ENCODE measurements at regions not wholly inside any gene's neighbourhood (a gene's known extent, or its start where the extent isn't known, plus 50 kb on each side); places are given as distances from the start of the nearest gene placed in this dataset.

- POLR2A ChIA-PET = interaction anchor here (0.5 kb wide), 1 partner anchor 67 kb away, joined by 7 read pairs; no protein-coding TSS in a partner anchor
- H4K20me1 ChIP-seq (ENCODE audit: control insufficient read depth, insufficient read depth) = no peaks in the 10 kb centered on the region
- RAD21 ChIA-PET (ENCODE audit: unreplicated experiment) = no interaction called here
- ATAC-seq (no peak), DNase-seq (ENCODE audit: low read depth, low spot score) (no peak), FAIRE-seq (no peak)
- H3K79me2 ChIP-seq (ENCODE audit: control insufficient read depth, insufficient read depth, low read length) = no peaks in the 10 kb centered on the region
- TF ChIP-seq EED (IDR thresholded peaks at IDR 0.05; ENCODE audit: low read depth) (no peak), ATF2 (IDR thresholded peaks at IDR 0.05; ENCODE audit: low read length) (no peak), WRNIP1 (IDR thresholded peaks at IDR 0.05; ENCODE audit: borderline replicate concordance, low read depth, low read length) (no peak)
- SMC1A ChIA-PET (ENCODE audit: uncharacterized antibody, unreplicated experiment) = interaction anchor here (0.7 kb wide), 1 partner anchor 250 kb away, joined by 4 read pairs; no protein-coding TSS in a partner anchor
- 63% methylated on average over 13 of the region's 13 CpGs for WGBS (ENCODE audit: insufficient coverage, insufficient replicate concordance, low lambda C conversion rate, missing lambda C conversion rate)
- CTCF ChIA-PET = interaction anchor here (1.1 kb wide), 1 partner anchor 83 kb away, joined by 3 read pairs; the partner anchor contains the start of gene ERCC4
- no TSS peak for BruUV-seq (replicated peaks)
- no peaks in the 10 kb centered on the region for H3K9me3 ChIP-seq (replicated peaks; ENCODE audit: control insufficient read depth, insufficient read depth, low read length)
- no peaks in the 10 kb centered on the region for H3K27me3 ChIP-seq (replicated peaks in 1 of 2; ENCODE audit: control insufficient read depth in 2 of 2, insufficient read depth in 2 of 2, low read length in 1 of 2)
- H3K36me3 ChIP-seq (ENCODE audit: control insufficient read depth in 2 of 2, insufficient read depth in 2 of 2, low read length in 1 of 2) = no peaks in the 10 kb centered on the region
- intact Hi-C loops (cut with micrococcal nuclease; ENCODE audit: unreplicated experiment) = no loop called here
- H3K4me1 ChIP-seq (ENCODE audit: control insufficient read depth, insufficient read depth, low read length) = peaks cover 41% of the 10 kb centered on the region
- no peak overlapping the region for H3K4me3 ChIP-seq
- H3K27ac ChIP-seq (ENCODE audit: control insufficient read depth, insufficient read depth) = no peak overlapping the region
- in situ Hi-C loops (cut with MboI) = no loop called here
- peak overlapping the region; percentile 75 for H3K4me2 ChIP-seq (ENCODE audit: control insufficient read depth, insufficient read depth)
- peak overlapping the region; percentile 51; the same call in 1 of the 2 replicates for H2AFZ ChIP-seq (ENCODE audit: control insufficient read depth, low read depth, low read length)
- H3K9ac ChIP-seq (ENCODE audit: control insufficient read depth, insufficient read depth, low read length) = no peak overlapping the region
Observed at GRCh38 chr16:14002416-14002990, 68.6 kb upstream of the MRTFB start.

- no TSS peak for BruUV-seq (replicated peaks)
- no peaks in the 10 kb centered on the region for H3K79me2 ChIP-seq (ENCODE audit: control insufficient read depth, insufficient read depth, low read length)
- H3K9me3 ChIP-seq (replicated peaks; ENCODE audit: control insufficient read depth, insufficient read depth, low read length) = no peaks in the 10 kb centered on the region
- H4K20me1 ChIP-seq (ENCODE audit: control insufficient read depth, insufficient read depth) = no peaks in the 10 kb centered on the region
- RAD21 ChIA-PET (ENCODE audit: unreplicated experiment) = no interaction called here
- CTCF ChIA-PET = interaction anchor here (1.1 kb wide), 1 partner anchor 83 kb away, joined by 3 read pairs; the partner anchor contains the start of gene ERCC4
- SMC1A ChIA-PET (ENCODE audit: uncharacterized antibody, unreplicated experiment) = no interaction called here
- no peak overlapping the region for H3K4me3 ChIP-seq
- FAIRE-seq (no peak), DNase-seq (ENCODE audit: low read depth, low spot score) (no peak), ATAC-seq (no peak)
- H3K4me2 ChIP-seq (ENCODE audit: control insufficient read depth, insufficient read depth) = peak overlapping the region; percentile 75
- peak overlapping the region; percentile 51 for H2AFZ ChIP-seq (ENCODE audit: control insufficient read depth, low read depth, low read length)
- H3K4me1 ChIP-seq (ENCODE audit: control insufficient read depth, insufficient read depth, low read length) = peaks cover 35% of the 10 kb centered on the region
- no peak overlapping the region for H3K27ac ChIP-seq (ENCODE audit: control insufficient read depth, insufficient read depth)
- POLR2A ChIA-PET = no interaction called here
- WGBS (ENCODE audit: insufficient coverage, insufficient replicate concordance, low lambda C conversion rate, missing lambda C conversion rate) = 30% methylated on average over 14 of the region's 15 CpGs
- no peaks in the 10 kb centered on the region for H3K27me3 ChIP-seq (replicated peaks in 1 of 2; ENCODE audit: control insufficient read depth in 2 of 2, insufficient read depth in 2 of 2, low read length in 1 of 2)
- in situ Hi-C loops (cut with MboI) = no loop called here
- no peak overlapping the region for H3K9ac ChIP-seq (ENCODE audit: control insufficient read depth, insufficient read depth, low read length)
- intact Hi-C loops (cut with micrococcal nuclease; ENCODE audit: unreplicated experiment) = no loop called here
- H3K36me3 ChIP-seq (ENCODE audit: control insufficient read depth in 2 of 2, insufficient read depth in 2 of 2, low read length in 1 of 2) = no peaks in the 10 kb centered on the region
- TF ChIP-seq CBFB (IDR thresholded peaks at IDR 0.05; ENCODE audit: low read depth) (no peak), IKZF2 (IDR thresholded peaks at IDR 0.05) (peak; percentile 47 to 53; a peak in 2 of 4 replicates), TARDBP (IDR thresholded peaks at IDR 0.05; ENCODE audit: borderline replicate concordance) (no peak), NKRF (conservative IDR thresholded peaks at IDR 0.05) (no peak), BHLHE40 (IDR thresholded peaks at IDR 0.05; ENCODE audit: borderline replicate concordance in 1 of 2, low read depth in 2 of 2, low read length in 1 of 2) (no peak), SIX5 (IDR thresholded peaks at IDR 0.05; ENCODE audit: low read depth, low read length, severe bottlenecking) (no peak), SMAD5 (IDR thresholded peaks at IDR 0.05; ENCODE audit: low read depth) (no peak), SPI1 (IDR thresholded peaks at IDR 0.05; ENCODE audit: borderline replicate concordance, insufficient read depth, low read depth, low read length) (peak; percentile 56; the same call in 1 of the 2 replicates)
Observed at GRCh38 chr16:14003074-14003570, 68.0 kb upstream of the MRTFB start.
